GM12878 (cell line): ENCODE measurements at regions not wholly inside any gene's neighbourhood (a gene's known extent, or its start where the extent isn't known, plus 50 kb on each side); places are given as distances from the start of the nearest gene placed in this dataset.

Source experiments
- CTCF ChIP-seq, 3 experiments: IDR thresholded peaks in 2 of 3; conservative IDR thresholded peaks in 1 of 3; 2 replicates each; pipeline ENCODE4 v1.5.1; 2011; ENCODE audit warnings: low read depth in 3 of 3, low read length in 3 of 3, mild to moderate bottlenecking in 3 of 3, control low read depth in 2 of 3, moderate library complexity in 2 of 3, inconsistent platforms in 1 of 3, mixed read lengths in 1 of 3; ENCODE audit not compliant: control insufficient read depth in 2 of 3, insufficient read depth in 1 of 3; ENCODE audit errors: extremely low read depth in 1 of 3
- ESRRA ChIP-seq: IDR thresholded peaks from 2 replicates; pipeline ENCODE4 v1.6.1; 2012; ENCODE audit warnings: mild to moderate bottlenecking, low read length, improper control_type of control experiment
- ETV6 ChIP-seq, 2 experiments: fragments of 450-650 bp in 1 of 2; IDR thresholded peaks in 1 of 2; conservative IDR thresholded peaks in 1 of 2; 2 replicates each; pipeline ENCODE4 v1.6.1; 2014; ENCODE audit warnings: antibody characterized with exemption in 1 of 2, borderline replicate concordance in 1 of 2, low read depth in 1 of 2, mild to moderate bottlenecking in 1 of 2, moderate library complexity in 1 of 2
- MYC ChIP-seq: IDR thresholded peaks from 2 replicates; pipeline ENCODE4 v1.6.1; 2011; ENCODE audit warnings: mild to moderate bottlenecking, low read length, moderate library complexity, inconsistent platforms; ENCODE audit not compliant: insufficient read depth, insufficient replicate concordance, insufficient read length, severe bottlenecking
- POLR2AphosphoS2 ChIP-seq: IDR thresholded peaks from 2 replicates; pipeline ENCODE4 v1.6.1; 2011; ENCODE audit warnings: low read depth, mild to moderate bottlenecking, low read length, improper control_type of control experiment, moderate library complexity
- RAD51 ChIP-seq: fragments of 450-650 bp; IDR thresholded peaks from 2 replicates; pipeline ENCODE4 v1.6.1; 2016; ENCODE audit warnings: moderate library complexity, mild to moderate bottlenecking, inconsistent platforms
- RCOR1 ChIP-seq: conservative IDR thresholded peaks from 2 replicates; pipeline ENCODE4 v1.6.1; 2012; ENCODE audit warnings: low read depth, low read length, improper control_type of control experiment

GRCh38 chr10:109022417-109023049 lies 900.8 kb downstream of the XPNPEP1 start:
- TF ChIP-seq MYC (no peak), CTCF (IDR thresholded peaks at IDR 0.05 in 2 of 3, conservative IDR thresholded peaks at IDR 0.05 in 1 of 3; ENCODE audit: control insufficient read depth in 2 of 3, extremely low read depth in 1 of 3, insufficient read depth in 1 of 3, low read depth in 3 of 3, low read length in 3 of 3) (no peak), ESRRA (no peak), ETV6 (conservative IDR thresholded peaks at IDR 0.05 in 1 of 2, IDR thresholded peaks at IDR 0.05 in 1 of 2; ENCODE audit: borderline replicate concordance in 1 of 2, low read depth in 1 of 2) (no peak), RAD51 (no peak), RCOR1 (no peak), POLR2AphosphoS2 (no peak)
